ENCODE measurements at regions not wholly inside any gene's neighbourhood (a gene's known extent, or its start where the extent isn't known, plus 50 kb on each side); places are given as distances from the start of the nearest gene placed in this dataset.

DNA sequence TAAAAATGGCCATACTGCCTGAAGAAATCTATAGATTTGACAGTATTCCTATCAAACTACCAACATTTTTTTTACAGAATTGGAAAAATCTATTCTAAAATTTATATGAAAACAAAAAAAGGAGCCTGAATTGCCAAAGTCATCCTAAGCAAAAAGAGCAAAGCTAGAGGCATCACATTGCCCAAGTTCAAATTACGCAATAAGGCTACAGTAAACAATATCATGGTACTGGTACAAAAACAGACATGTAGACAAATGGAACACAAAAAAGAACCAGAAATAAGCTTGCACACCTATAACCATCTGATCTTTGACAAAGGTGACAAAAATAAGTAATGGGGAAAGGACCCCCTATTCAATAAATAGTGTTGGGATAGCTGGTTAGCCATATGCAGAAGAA is 50.2 kb upstream of the THSD7B start:
- FAIRE-seq (no peak), DNase-seq (no peak)
- TF ChIP-seq, protein P1, sequence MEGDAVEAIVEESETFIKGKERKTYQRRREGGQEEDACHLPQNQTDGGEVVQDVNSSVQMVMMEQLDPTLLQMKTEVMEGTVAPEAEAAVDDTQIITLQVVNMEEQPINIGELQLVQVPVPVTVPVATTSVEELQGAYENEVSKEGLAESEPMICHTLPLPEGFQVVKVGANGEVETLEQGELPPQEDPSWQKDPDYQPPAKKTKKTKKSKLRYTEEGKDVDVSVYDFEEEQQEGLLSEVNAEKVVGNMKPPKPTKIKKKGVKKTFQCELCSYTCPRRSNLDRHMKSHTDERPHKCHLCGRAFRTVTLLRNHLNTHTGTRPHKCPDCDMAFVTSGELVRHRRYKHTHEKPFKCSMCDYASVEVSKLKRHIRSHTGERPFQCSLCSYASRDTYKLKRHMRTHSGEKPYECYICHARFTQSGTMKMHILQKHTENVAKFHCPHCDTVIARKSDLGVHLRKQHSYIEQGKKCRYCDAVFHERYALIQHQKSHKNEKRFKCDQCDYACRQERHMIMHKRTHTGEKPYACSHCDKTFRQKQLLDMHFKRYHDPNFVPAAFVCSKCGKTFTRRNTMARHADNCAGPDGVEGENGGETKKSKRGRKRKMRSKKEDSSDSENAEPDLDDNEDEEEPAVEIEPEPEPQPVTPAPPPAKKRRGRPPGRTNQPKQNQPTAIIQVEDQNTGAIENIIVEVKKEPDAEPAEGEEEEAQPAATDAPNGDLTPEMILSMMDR (IDR thresholded peaks at IDR 0.05; ENCODE audit: borderline replicate concordance, extremely low read depth, insufficient read depth) = no peak
- no peaks in the 10 kb centered on the region for H3K36me3 ChIP-seq (ENCODE audit: control insufficient read depth in 2 of 3, insufficient read depth in 3 of 3, low read length in 3 of 3)
- H3K4me1 ChIP-seq (ENCODE audit: control insufficient read depth in 2 of 3, insufficient read depth in 2 of 3, low read depth in 1 of 3, low read length in 3 of 3) = no peaks in the 10 kb centered on the region
- intact Hi-C loops (cut with DNase I) = no loop called here
- no peaks in the 10 kb centered on the region for H3K27me3 ChIP-seq (ENCODE audit: control insufficient read depth, insufficient read depth, low read length)
- H3K9me3 ChIP-seq (ENCODE audit: control insufficient read depth in 2 of 3, insufficient read depth in 1 of 3, low read length in 3 of 3) = no peaks in the 10 kb centered on the region
- no peak overlapping the region for H3K27ac ChIP-seq (ENCODE audit: low read depth in 2 of 2, low read length in 2 of 2)
- no peak overlapping the region for H3K4me3 ChIP-seq (ENCODE audit: low read length in 3 of 3)
- no peak overlapping the region for H3K9ac ChIP-seq (ENCODE audit: low read length in 3 of 3)

DNA sequence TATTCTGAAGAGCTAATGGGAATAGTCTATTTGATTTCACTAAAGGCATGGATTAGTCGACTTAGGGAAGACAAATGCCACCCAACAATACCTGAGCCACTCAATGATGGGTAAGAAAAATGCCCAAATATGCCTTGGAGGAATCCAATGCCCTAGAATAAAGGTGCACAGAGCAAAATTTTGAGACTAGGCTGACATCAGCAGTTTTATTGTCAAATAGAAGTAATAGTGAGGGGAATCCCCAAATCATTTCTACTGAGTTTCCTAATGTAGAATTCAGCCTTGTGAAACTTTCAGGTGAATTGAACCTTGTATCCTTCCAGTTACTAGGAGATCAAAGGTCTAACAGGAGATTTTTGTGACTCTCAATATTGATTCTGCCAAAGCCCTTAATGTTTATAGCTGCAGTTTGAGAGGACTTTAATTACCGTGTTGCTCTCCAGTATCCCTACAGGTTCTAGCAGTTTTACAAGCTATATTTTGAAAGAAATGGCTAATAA is 50.8 kb upstream of the THSD7B start:
- no peak overlapping the region for H3K27ac ChIP-seq (ENCODE audit: low read depth in 2 of 2, low read length in 2 of 2)
- DNase-seq = no peak
- no peaks in the 10 kb centered on the region for H3K36me3 ChIP-seq (ENCODE audit: control insufficient read depth in 2 of 3, insufficient read depth in 3 of 3, low read length in 3 of 3)
- no peaks in the 10 kb centered on the region for H3K9me3 ChIP-seq (ENCODE audit: control insufficient read depth in 2 of 3, insufficient read depth in 1 of 3, low read length in 3 of 3)
- TF ChIP-seq, protein P1 (IDR thresholded peaks at IDR 0.05; ENCODE audit: borderline replicate concordance, extremely low read depth, insufficient read depth) = no peak
- H3K9ac ChIP-seq (ENCODE audit: low read length in 3 of 3) = no peak overlapping the region
- no peaks in the 10 kb centered on the region for H3K4me1 ChIP-seq (ENCODE audit: control insufficient read depth in 2 of 3, insufficient read depth in 2 of 3, low read depth in 1 of 3, low read length in 3 of 3)
- H3K4me3 ChIP-seq (ENCODE audit: low read length in 3 of 3) = no peak overlapping the region
- intact Hi-C loops (cut with DNase I) = no loop called here
- H3K27me3 ChIP-seq (ENCODE audit: control insufficient read depth, insufficient read depth, low read length) = no peaks in the 10 kb centered on the region
- FAIRE-seq = no peak

DNA sequence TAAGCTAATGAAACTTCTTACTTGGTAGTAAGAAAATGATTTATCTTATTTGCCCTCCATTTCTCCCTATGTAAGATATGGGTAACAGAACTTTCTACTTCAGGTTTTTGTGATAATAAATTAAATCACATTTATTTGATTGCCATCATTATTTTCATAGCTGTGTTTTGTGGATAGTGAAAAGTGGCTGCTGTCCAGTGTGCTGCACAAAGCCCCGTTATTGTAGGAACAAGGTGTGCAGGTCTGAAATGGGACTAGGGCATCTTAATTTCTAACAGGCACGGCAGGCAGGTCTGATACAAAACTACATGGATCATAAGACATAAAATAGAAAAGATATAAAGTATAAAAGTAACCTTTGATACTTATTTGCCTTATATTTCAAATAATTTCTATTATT is 51.6 kb upstream of the THSD7B start:
- Histone ChIP-seq H3K27me3 (ENCODE audit: control insufficient read depth, insufficient read depth, low read length) (no peaks in the 10 kb centered on the region), H3K36me3 (ENCODE audit: control insufficient read depth in 2 of 3, insufficient read depth in 3 of 3, low read length in 3 of 3) (no peaks in the 10 kb centered on the region), H3K27ac (ENCODE audit: low read depth in 2 of 2, low read length in 2 of 2) (no peak overlapping the region), H3K9me3 (ENCODE audit: control insufficient read depth in 2 of 3, insufficient read depth in 1 of 3, low read length in 3 of 3) (no peaks in the 10 kb centered on the region), H3K4me3 (ENCODE audit: low read length in 3 of 3) (no peak overlapping the region), H3K9ac (ENCODE audit: low read length in 3 of 3) (no peak overlapping the region), H3K4me1 (ENCODE audit: control insufficient read depth in 2 of 3, insufficient read depth in 2 of 3, low read depth in 1 of 3, low read length in 3 of 3) (no peaks in the 10 kb centered on the region)
- DNase-seq = no peak
- TF ChIP-seq, protein P1 (IDR thresholded peaks at IDR 0.05; ENCODE audit: borderline replicate concordance, extremely low read depth, insufficient read depth) = no peak
- intact Hi-C loops (cut with DNase I) = no loop called here
- FAIRE-seq = no peak

DNA sequence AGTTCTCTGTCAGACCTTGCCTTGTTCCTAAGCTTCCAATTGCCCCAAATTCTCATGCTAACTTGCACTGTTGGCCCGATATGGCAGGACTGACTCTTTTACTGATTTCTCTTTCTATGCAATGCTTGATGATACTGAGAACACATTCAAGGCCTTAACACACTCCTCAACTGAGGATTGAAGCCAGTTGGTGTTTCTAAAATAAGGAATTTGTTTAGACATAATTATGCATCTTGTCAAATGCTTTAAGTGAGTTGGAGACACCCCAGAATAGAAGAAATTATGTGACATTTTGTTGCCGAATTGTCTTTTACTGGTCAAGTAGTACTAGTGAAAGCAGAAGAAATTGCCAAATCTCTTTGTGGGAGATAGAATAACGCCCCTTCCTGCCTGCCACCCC is 60.0 kb upstream of the THSD7B start:
- TF ChIP-seq, protein P1 (IDR thresholded peaks at IDR 0.05; ENCODE audit: borderline replicate concordance, extremely low read depth, insufficient read depth) = no peak
- no peaks in the 10 kb centered on the region for H3K27me3 ChIP-seq (ENCODE audit: control insufficient read depth, insufficient read depth, low read length)
- no peak for FAIRE-seq
- H3K9me3 ChIP-seq (ENCODE audit: control insufficient read depth in 2 of 3, insufficient read depth in 1 of 3, low read length in 3 of 3) = no peaks in the 10 kb centered on the region
- no peak overlapping the region for H3K9ac ChIP-seq (ENCODE audit: low read length in 3 of 3)
- no peak overlapping the region for H3K4me3 ChIP-seq (ENCODE audit: low read length in 3 of 3)
- no peak for DNase-seq
- no peak overlapping the region for H3K27ac ChIP-seq (ENCODE audit: low read depth in 2 of 2, low read length in 2 of 2)
- H3K4me1 ChIP-seq (ENCODE audit: control insufficient read depth in 2 of 3, insufficient read depth in 2 of 3, low read depth in 1 of 3, low read length in 3 of 3) = no peaks in the 10 kb centered on the region
- H3K36me3 ChIP-seq (ENCODE audit: control insufficient read depth in 2 of 3, insufficient read depth in 3 of 3, low read length in 3 of 3) = no peaks in the 10 kb centered on the region
- intact Hi-C loops (cut with DNase I) = no loop called here

All from kidney (tissue), 13 donors.